A673 (cell line): ENCODE measurements at regions not wholly inside any gene's neighbourhood (a gene's known extent, or its start where the extent isn't known, plus 50 kb on each side); places are given as distances from the start of the nearest gene placed in this dataset.

Source experiments
- BruUV-seq: library from RNA; stranded (reverse); fragments of 400-500 nt; replicated peaks from 2 replicates; lab custom pipeline; 2021; lab: Mats Ljungman, UMichigan
- CTCF ChIA-PET: fragments of 300-600 bp; sonication (Branson Sonifier 250); formaldehyde crosslinking; loops from one replicate; lab custom pipeline; 2022; ENCODE audit warnings: antibody characterized with exemption; lab: Charles Lee
- POLR2A ChIA-PET: fragments of 300-600 bp; sonication (Branson Sonifier 250); formaldehyde crosslinking; loops from one replicate; lab custom pipeline; 2022; ENCODE audit warnings: antibody characterized with exemption; ENCODE audit not compliant: low non-redundant PET; lab: Charles Lee
- DNase-seq: peaks from one replicate; pipeline ENCODE4 v3.0.0-alpha.2; 2015; ENCODE audit warnings: low spot score
- H3K27ac ChIP-seq: fragments of 200-600 bp; sonication (generic); 2 replicates; pipeline ENCODE4 v1.5.1; 2016; ENCODE audit warnings: mixed run types, low read depth, mild to moderate bottlenecking, mixed read lengths, antibody characterized with exemption, low read length; ENCODE audit not compliant: poor library complexity, severe bottlenecking
- H3K27me3 ChIP-seq: fragments of 200-600 bp; sonication (generic); replicated peaks from 2 replicates; pipeline ENCODE4 v1.6.1; 2017; ENCODE audit warnings: mixed run types, low read depth, mild to moderate bottlenecking, mixed read lengths, antibody characterized with exemption, low read length; ENCODE audit not compliant: insufficient read depth, poor library complexity
- H3K36me3 ChIP-seq: fragments of 200-600 bp; sonication (generic); 2 replicates; pipeline ENCODE4 v1.6.1; 2016; ENCODE audit warnings: mixed run types, mild to moderate bottlenecking, mixed read lengths, antibody characterized with exemption, low read length; ENCODE audit not compliant: insufficient read depth, poor library complexity, severe bottlenecking
- H3K4me1 ChIP-seq: fragments of 200-600 bp; sonication (generic); 2 replicates; pipeline ENCODE4 v1.6.1; 2017; ENCODE audit warnings: mixed run types, mild to moderate bottlenecking, mixed read lengths, antibody characterized with exemption, low read length; ENCODE audit not compliant: insufficient read depth, poor library complexity, severe bottlenecking
- H3K4me3 ChIP-seq: fragments of 200-600 bp; sonication (generic); 2 replicates; pipeline ENCODE4 v1.5.1; 2016; ENCODE audit warnings: low read depth, mixed run types, mild to moderate bottlenecking, mixed read lengths, low read length; ENCODE audit not compliant: poor library complexity, severe bottlenecking
- H3K9me3 ChIP-seq: fragments of 200-600 bp; sonication (generic); 2 replicates; pipeline ENCODE4 v1.6.1; 2016; ENCODE audit warnings: mixed run types, low read depth, mild to moderate bottlenecking, mixed read lengths, antibody characterized with exemption, low read length; ENCODE audit not compliant: poor library complexity, severe bottlenecking
- CTCF ChIP-seq: fragments of 300-800, 200-600 bp; sonication (generic); conservative IDR thresholded peaks from 2 replicates; pipeline ENCODE4 v1.5.1; 2017; ENCODE audit warnings: low read depth, mild to moderate bottlenecking, antibody characterized with exemption, low read length, moderate library complexity, mixed read lengths
- EZH2 ChIP-seq: fragments of 200-600 bp; sonication (generic); IDR thresholded peaks from 2 replicates; pipeline ENCODE4 v1.6.1; 2017; ENCODE audit warnings: borderline replicate concordance, low read depth, mild to moderate bottlenecking, mixed read lengths, antibody characterized with exemption, low read length; ENCODE audit not compliant: poor library complexity, severe bottlenecking
- intact Hi-C: fragments of 100-400 bp; cut with micrococcal nuclease; formaldehyde crosslinking; loops from one replicate; pipeline ENCODE4 v1.10.0; 2022; ENCODE audit not compliant: unreplicated experiment

- Histone ChIP-seq H3K9me3 (no peaks in the 10 kb centered on the region), H3K36me3 (no peaks in the 10 kb centered on the region), H3K4me3 (no peak overlapping the region), H3K27ac (no peak overlapping the region), H3K27me3 (peaks cover 57% of the 10 kb centered on the region), H3K4me1 (no peaks in the 10 kb centered on the region)
- DNase-seq, result no peak
- CTCF ChIA-PET, result no interaction called here
- no TSS peak for BruUV-seq
- intact Hi-C loops, result no loop called here
- POLR2A ChIA-PET, result no interaction called here
- no peak for TF ChIP-seq EZH2
- TF ChIP-seq CTCF, result no peak
Measured at GRCh38 chr17:79534111-79534510, 76.7 kb downstream of the RBFOX3 start.

- DNase-seq, result no peak
- BruUV-seq, result no TSS peak
- ChIA-PET CTCF (no interaction called here), POLR2A (no interaction called here)
- Histone ChIP-seq H3K36me3 (no peaks in the 10 kb centered on the region), H3K27ac (no peak overlapping the region), H3K27me3 (peaks cover 67% of the 10 kb centered on the region), H3K4me1 (no peaks in the 10 kb centered on the region), H3K9me3 (no peaks in the 10 kb centered on the region), H3K4me3 (no peak overlapping the region)
- intact Hi-C loops, result no loop called here
- TF ChIP-seq EZH2 (no peak), CTCF (no peak)
Measured at GRCh38 chr17:79533116-79533515, 77.7 kb downstream of the RBFOX3 start.

- no peak for DNase-seq
- H3K4me3 ChIP-seq, result no peak overlapping the region
- no peak overlapping the region for H3K27ac ChIP-seq
- intact Hi-C loops, result no loop called here
- H3K4me1 ChIP-seq, result no peaks in the 10 kb centered on the region
- no TSS peak for BruUV-seq
- no peaks in the 10 kb centered on the region for H3K9me3 ChIP-seq
- CTCF ChIA-PET, result no interaction called here
- TF ChIP-seq EZH2 (no peak), CTCF (no peak)
- peaks cover 76% of the 10 kb centered on the region for H3K27me3 ChIP-seq
- H3K36me3 ChIP-seq, result no peaks in the 10 kb centered on the region
- POLR2A ChIA-PET, result no interaction called here
Measured at GRCh38 chr17:79532107-79532790, 78.6 kb downstream of the RBFOX3 start.
